Endothelial cell of hepatic sinusoid (primary cell): ENCODE measurements at regions not wholly inside any gene's neighbourhood (a gene's known extent, or its start where the extent isn't known, plus 50 kb on each side); places are given as distances from the start of the nearest gene placed in this dataset.

Source experiments
- in situ Hi-C: cut with HindIII; loops from 2 replicates; pipeline ENCODE4 v1.10.0; 2017; ENCODE audit warnings: low sequenced_read_pairs

DNA sequence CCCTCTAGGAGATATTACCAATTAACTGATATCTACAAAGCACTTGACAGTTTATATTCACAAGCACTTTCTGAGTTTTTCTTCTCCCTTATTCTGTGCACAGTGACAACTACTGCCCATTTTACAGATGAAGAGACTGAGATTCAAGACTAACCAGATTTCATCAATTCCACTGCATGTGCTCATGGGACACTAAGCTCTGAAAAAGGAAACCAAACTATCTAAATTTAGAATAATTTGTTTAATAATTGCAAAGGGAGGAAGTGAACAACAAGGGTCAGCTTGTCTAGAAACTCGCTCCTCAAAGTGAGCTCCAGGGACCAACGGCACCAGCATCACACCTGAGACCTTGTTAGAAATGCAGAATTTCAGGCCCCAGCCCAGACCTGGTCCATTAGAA is 50.8 kb upstream of the MYLIP start:
- in situ Hi-C loops: no loop called here

DNA sequence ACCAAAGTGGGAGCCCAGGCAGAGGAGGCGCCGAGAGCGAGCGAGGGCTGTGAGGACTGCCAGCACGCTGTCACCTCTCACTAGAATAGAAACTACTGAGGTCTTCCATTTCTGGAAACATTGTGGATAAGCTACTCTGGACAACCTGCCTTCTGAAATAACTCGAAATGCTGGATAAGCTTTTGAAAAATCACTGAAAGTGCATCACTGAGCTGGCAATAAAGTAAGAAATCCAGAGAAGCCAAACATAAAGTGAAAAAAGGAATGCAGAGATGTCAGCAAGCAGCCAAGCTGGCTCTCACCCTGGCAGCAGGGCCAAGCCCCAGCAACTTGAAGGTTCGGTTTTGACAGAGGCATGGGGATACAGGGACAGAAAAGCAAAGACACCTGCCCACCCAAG is 59.2 kb upstream of the MYLIP start:
- in situ Hi-C loops: no loop called here

DNA sequence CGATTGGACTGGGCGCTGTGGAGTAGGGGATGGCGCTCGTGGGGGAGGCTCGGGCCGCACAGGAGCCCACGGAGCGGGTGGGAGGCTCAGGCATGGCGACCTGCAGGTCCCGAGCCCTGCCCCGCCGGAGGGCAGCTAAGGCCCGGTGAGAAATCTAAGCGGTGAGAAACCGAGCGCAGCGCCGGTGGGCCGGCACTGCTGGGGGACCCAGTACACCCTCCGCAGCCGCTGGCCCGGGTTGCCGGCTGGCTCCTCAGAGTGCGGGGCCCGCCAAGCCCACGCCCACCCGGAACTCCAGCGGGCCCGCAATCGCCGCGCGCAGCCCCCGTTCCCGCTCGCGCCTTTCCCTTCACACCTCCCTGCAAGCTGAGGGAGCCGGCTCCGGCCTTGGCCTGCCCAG is 59.7 kb upstream of the MYLIP start:
- in situ Hi-C loops: no loop called here

DNA sequence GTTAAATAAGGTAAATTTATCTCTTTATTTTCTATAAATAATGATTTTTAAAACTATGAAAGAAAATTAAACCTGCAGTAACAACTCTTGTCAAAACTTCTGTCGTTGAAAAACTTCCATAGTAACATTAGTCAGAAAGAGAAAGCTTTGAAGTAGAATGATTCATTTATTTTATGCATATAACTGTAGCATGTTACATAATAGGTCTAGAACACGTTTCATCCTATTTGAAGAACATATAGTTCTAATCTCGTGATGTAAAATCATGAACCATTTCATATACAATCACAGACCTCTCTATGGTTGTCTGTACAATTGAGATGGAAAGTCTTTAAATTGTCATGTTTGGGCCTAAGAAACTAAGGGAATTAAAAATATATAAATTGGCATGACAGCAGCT is 61.3 kb upstream of the MYLIP start:
- in situ Hi-C loops: no loop called here

DNA sequence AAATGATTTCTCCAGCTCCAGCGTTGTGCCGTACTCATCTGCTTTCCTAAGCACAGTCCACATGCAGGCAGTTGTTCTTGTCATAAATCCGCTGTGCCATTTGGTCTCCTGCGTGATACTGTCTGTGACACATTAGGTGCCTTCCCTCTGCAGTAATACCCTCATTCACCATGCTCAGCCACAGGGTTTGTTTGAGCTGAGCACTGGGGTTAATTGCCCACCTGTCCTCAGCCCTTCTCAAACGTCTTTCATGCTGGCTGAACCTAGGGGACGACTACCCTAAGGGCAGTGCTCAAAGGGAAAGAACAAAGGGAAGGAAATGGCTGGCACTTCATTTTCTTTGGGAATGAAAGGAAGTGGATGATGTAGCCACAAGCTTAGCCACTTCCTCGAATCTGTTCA is 64.2 kb upstream of the MYLIP start:
- in situ Hi-C loops: no loop called here

DNA sequence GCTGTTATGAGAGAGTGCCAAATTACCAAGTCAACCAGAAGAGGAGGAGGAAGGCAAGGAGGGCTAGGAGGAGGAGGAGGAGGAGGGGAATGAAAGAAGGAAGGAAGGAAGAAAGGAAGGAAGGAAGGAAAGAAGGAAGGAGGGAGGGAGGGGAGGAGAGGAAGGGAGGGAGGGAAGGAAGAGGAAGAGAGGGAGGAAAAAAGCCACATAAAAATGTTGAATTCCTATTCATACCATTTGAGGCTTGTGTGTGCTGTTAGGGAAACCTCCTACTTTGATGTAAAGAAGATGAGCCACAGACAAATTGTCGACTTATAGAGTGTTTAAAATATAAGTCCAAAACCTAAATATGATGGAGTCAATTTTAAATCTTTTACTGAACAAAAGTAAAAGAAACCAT is 65.3 kb upstream of the MYLIP start:
- in situ Hi-C loops: no loop called here

DNA sequence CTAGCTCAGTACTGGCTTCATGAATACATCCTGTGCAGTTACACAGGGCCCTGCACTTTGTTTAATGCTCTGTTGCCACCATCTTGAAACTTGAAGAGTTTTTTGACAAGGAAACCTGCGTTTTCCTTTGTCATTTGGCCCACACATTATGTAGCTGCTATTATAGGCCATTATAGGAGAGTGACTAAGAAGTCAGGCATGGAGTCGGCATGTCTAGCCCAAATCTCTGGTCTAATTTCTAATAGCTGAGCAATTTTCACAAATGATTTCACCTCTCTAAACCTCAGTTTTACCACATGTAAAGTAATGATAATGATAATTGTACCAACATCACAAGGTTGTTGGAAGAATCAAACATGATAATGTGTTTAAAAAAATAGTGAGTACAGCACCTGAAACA is 67.1 kb upstream of the MYLIP start:
- in situ Hi-C loops: no loop called here

DNA sequence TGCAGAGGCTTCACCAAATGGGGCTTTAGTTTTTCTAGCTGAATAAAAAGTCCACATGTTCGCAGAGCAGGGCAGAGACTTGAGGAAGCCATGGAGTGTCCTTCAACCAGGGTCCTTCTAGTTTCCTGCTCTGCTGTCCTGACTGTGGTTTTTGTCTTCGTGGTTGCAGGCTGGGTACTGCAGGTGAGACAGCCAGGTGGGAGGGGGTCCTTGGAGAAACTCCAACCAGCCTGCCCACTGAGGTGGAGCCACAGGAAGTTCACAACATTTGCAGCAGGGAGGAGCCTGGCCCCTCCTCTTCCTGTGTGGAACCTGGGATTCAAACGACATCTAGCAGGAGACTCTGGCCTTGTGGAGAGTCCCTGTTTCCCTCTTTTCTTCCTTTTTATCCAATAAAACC is 68.8 kb upstream of the MYLIP start:
- in situ Hi-C loops: no loop called here

DNA sequence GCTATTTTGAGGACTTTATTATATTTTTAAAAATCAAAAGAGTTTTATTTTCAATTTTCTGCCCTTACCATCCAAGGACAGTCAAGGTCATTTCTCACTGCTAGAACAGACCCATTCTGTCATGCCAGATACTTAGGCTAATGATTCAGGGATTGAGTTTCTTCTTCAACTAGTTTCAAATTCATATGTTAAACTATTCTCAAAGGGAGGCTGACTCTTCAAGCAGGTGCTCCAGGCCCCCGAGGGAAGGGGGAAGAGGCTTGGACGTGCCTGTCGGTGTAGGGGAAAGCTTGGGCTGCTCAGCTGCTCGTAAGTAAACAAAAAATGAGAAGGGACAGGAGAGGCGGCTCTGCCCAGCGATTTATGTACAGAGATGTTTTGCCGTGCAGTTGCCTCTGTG is 69.4 kb upstream of the MYLIP start:
- in situ Hi-C loops: no loop called here

DNA sequence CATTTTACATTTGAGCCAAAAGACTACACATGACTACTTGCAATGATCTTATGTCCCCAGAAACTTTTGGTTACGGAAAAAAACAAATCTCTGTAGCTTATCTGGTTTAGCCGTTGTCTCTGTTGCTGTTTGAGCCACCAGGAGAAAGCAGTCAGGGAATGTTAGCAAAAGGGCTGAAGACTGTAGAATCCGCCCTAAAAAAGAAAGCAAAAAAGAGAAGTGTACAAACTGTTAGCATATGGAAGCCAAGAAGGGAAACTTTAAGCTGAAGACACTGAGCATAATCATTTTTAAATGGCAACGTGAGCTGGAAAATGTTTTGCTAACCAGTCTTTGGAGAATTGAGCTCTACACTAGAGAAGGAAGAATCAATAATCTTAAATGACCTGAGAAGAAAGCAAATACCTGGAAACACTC is 69.9 kb upstream of the MYLIP start:
- in situ Hi-C loops: no loop called here

DNA sequence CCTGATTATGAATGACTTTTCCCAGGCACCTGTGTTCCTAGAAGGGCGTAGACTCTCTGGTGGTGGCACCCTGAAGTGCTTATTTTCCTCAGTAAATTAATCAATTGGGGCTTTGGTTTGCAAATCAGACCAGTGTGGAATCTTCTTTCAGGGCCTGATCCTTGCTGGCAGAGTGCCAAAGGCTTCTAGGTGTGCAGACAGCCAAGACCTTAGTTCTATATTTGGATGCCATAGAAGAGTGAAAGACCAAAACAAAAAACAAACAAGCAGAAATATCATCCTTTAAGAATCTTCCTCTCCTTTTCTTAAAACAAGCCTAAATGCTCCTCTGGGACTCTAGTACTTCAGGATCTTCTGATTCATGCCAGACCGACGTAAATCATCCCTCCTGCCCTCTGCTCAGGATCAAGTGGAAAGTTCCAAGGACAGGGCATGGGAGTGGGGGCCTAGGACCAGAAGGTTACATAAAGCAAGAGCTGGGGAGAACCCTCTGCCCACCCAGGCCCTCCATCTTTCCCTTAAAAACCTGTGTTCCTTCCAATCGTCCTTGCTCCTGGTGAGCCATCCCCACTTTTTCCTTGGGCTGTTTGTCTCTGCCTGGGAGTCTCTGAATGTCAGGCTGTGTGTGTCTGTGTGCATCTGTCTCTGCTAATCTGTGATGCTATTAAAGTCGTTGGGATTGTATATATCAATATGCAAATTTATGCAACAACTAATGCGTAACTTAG is 70.5 kb upstream of the MYLIP start:
- in situ Hi-C loops: no loop called here

DNA sequence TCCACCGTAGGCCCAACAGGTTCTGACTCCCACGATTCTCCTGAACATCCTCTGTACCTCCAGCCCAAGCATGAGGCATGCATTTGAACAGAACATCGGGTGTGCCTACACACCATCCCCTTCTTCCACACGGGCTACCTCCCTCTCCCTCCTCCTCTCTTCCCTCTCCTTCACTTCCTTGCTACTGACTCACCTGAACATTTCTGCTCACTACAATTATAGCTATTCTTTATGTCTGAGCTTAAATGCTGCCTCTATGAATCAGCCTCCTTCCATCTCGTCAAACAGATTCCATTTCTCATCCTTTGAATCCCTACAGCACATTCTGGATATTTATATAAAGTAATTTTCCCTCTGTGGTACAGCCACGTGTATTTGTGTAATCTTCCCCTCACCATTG is 71.4 kb upstream of the MYLIP start:
- in situ Hi-C loops: no loop called here

DNA sequence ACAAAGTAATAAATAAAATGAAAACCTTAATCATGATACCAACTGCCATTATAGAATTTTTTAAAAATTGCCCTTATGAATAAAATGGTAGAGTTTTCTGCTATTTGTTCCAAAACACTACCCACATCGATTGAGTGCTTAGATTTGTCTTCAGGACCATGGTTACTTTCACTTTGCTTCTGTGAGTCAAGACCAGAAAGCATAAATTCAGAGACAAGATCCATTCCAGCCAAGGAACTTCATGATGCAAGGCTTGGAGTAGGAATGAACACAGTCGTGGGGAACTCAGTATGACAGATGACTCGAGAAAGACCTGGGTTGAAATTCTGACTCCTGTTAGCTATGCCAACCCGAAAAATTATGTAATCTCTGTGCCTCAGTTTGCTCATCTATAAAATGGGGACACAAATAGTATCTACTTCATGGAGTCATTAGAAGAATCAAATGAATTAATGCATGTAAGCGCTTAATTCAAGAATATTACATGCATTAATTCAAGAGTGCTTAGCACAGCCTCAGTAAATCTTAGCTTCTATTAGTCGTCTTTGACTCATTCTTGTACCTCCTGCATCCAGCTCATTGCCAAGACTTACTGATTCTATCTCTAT is 72.5 kb upstream of the MYLIP start:
- in situ Hi-C loops: no loop called here

DNA sequence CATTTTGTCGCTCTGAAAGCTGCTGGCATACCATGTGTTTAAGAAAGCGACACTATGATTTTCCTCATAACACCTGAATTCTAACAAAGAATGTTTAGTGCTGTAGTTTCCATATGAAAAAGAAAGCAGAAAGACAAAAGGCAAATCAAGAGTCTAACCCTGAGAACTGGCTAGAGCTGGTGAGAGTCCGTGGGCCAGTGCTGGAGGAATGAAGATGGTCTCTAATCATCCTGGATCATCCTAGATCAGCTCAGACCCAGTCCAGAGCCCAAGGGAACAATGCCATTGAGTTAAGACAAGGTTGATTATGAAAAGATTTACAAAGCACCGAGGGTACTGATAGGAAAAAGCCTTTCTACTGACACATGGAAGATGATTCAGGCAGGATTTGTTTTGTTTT is 73.0 kb upstream of the MYLIP start:
- in situ Hi-C loops: no loop called here

DNA sequence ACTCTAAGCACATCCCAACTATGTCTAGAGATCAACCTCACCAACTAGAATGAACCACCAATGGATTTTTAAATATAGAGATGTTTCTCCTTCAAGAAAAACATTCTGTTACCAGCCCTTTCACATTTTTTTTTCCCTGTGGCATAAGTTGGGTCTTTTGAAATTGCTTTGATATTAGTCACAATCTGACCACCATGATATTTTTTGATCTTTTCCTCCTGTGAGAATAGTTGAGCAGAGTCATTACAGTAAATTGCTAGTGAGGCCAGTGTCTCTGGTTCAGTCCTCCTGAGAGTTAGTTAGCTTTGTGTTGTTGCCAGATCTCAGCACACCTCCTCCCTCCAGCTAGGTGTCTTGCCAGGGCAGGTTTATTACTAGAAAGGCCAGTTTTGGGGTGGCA is 79.7 kb upstream of the MYLIP start:
- in situ Hi-C loops: no loop called here

DNA sequence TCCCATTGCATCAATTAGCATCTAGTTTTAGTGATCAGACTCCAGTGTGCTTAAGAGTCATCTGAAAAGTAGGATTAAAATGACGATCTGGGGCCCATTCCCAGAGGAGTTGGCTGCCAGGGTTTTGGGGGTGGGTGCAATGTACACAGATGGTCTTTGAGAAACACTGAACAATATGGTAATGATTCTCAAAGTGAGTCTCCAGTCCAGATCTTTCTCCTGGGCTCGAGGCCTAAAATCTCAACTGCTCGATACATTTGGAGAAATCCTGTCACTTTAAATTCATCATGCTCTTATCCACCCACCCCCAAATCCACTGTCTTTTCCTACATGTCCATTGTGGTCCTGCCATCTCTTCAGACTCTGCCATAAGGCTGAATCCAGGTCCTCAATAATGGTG is 80.7 kb upstream of the MYLIP start:
- in situ Hi-C loops: no loop called here

DNA sequence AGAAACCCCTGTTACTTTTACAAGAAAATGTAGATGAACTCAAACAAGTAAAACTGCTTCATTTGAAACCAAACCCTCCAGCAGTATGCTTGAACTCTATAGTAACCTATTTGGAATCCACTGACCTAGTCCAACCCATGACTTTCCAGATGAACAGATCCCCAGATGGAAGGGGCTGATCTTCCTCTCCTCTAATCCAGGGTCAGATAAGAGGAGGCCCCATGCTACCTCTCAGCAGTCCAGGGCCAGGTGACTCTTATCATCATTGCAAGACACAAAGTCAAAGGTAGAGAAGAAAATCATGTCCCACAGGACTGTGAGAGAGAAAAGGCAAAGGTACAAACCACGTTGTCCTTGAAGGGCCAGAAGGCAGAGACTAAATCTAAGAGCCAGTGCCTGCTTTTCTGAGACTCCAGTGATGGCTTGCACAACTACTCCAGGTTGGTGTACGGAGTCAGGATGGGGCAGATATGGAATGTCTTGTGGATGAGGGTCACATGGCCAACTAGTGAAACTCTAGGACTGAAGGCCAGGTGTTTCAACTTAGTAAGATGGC is 81.4 kb upstream of the MYLIP start:
- in situ Hi-C loops: no loop called here

DNA sequence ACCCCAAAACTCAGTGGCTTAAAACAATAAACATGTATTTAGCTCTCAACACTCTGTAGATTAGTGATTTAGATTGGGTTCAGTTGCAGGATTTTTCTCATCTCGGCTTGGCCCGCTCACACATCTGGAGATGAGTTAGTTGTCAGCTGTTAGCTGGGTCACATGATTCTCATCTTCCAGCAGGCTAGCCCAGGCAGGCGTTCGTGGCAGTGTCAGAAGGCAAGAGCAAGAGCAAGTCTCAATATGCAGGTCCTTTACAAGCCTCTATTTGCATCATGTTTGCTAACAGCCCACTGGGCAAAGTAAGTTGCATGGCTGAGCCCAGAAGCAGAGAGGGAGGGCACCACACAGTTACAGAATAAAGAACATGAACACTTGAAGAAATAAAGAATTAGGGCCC is 83.6 kb upstream of the MYLIP start:
- in situ Hi-C loops: no loop called here

DNA sequence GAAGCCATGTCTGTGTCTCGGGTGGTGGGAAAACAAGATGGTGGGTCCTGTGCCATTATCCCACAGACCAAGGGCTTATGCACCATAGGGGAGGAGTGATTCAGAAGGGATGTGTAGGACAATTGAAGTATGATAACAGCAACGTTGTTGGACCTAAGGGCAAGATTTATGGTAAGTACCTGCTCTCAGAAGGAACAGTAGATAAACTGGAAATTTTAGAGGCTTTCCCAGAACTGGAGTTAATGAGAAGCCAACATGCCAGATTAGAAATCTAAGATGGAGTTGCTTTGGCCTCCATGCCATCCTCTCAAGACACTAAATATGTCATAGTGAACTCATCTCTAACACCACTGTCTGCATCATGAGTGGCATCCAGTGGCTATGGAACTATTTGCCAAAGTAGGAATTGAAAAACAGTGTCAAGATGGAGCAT is 84.7 kb upstream of the MYLIP start:
- in situ Hi-C loops: no loop called here

DNA sequence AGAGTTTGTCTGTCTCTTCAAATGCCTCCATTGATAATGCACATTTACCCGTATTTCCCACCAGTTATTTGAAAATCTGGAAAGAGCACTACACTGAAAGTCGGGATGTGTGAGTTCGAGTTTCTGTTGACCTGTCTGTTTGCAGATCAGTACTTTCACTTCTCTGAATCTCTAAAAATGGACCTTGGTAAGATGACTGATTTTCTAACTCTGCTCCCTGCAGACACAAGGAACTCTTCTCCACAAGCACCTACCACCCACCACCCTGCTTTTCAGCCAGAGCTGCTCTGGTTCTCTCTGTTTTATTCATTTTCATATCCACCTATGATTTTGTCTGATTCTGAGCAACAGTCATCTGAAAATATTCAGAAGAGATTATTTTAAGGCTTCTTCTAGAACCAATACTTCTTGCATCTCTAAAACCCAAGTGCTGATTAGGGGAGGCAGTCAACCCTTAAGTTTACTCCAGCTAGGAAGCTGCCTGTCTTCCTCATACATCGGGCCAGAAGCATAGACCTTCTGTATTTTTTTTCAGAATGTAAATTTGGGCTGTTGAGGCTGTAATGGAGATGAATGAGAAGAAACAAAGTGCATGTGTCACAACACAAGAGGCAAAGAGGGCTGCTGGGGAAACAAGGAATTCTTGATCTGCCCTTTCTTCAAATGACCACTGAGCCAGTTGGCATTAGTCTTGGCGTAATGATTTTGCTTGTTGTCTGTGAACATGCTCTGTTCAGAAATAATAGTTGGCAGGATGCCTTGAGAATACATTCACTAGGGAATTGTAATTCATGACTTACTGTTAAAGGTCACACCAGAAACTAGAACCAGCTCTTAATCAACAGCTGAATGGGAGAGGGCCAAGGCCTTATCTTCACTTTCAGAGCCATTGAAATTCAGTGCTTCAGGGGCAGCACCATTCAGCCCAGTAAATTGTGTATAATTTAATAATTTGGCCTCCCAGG is 85.4 kb upstream of the MYLIP start:
- in situ Hi-C loops: no loop called here

DNA sequence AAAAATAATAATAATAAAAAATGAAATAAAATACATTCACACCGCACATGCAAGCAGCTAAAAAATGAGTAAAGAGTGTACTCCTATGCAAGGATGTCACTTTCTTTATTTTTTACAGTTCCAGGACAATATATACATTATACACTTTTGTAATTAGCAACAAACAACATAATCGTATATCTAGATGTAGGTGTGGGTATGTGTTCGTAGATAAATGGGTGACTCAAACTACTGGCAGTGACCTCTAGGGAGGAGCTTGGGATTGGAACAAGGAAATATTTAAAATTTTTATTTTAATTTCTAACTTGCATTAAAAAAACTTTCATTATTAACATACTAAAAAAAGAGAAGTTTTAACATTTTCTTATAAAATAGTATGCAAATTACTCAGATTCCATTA is 86.1 kb upstream of the MYLIP start:
- in situ Hi-C loops: no loop called here

DNA sequence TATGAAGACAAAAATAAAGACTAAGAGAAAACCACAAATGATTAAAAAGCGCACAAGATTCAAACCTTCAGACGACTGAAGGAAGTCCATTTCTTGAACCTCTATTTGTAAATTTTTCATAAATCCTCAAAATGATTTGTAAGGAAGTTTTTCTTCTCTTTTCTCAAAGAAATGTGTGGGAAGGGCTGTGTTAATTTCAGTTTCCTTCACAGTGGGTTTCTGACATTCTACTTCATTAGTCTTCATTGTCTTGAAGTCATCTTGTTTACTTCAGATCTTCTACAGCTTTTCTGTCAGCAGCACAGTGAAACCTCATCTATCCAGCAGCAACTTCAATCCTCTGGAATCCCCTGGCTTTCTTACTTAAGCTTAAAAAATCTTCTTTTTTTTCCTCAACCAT is 87.6 kb upstream of the MYLIP start:
- in situ Hi-C loops: no loop called here
